CD1c-positive myeloid dendritic cell (primary cell): ENCODE measurements at regions not wholly inside any gene's neighbourhood (a gene's known extent, or its start where the extent isn't known, plus 50 kb on each side); places are given as distances from the start of the nearest gene placed in this dataset.
"Not testable (repeated sequence)": the region's sequence is repeated elsewhere in the genome, so short reads cannot be mapped to it uniquely, and the experiment has no call there.

Experiments used
- DNase-seq: peaks from one replicate; pipeline ENCODE4 v3.0.0-alpha.2; 2016; ENCODE audit errors: extremely low spot score

- no peak for DNase-seq
Observed at GRCh38 chr3:89533275-89533674, 425.9 kb downstream of the EPHA3 start.

GRCh38 chr3:89554587-89554986 is 447.2 kb downstream of the EPHA3 start:
- not testable (repeated sequence) for DNase-seq

GRCh38 chr3:89558711-89559110 is 451.3 kb downstream of the EPHA3 start:
- no peak for DNase-seq

- DNase-seq: no peak
Observed at GRCh38 chr3:89560568-89560967, 453.1 kb downstream of the EPHA3 start.

- DNase-seq: no peak
Observed at GRCh38 chr3:89562373-89562772, 455.0 kb downstream of the EPHA3 start.

- DNase-seq: no peak
Observed at GRCh38 chr3:89565098-89565497, 457.7 kb downstream of the EPHA3 start.

- no peak for DNase-seq
Observed at GRCh38 chr3:89570465-89570864, 463.0 kb downstream of the EPHA3 start.

GRCh38 chr3:89571298-89571697 is 463.9 kb downstream of the EPHA3 start:
- no peak for DNase-seq

- DNase-seq: no peak
Observed at GRCh38 chr3:89571707-89572106, 464.3 kb downstream of the EPHA3 start.

GRCh38 chr3:89572261-89572660 is 464.8 kb downstream of the EPHA3 start:
- DNase-seq: no peak

GRCh38 chr3:89576417-89576816 is 469.0 kb downstream of the EPHA3 start:
- no peak for DNase-seq

GRCh38 chr3:89577637-89578530 is 470.5 kb downstream of the EPHA3 start:
- no peak for DNase-seq

GRCh38 chr3:89580859-89581258 is 473.4 kb downstream of the EPHA3 start:
- DNase-seq: no peak

GRCh38 chr3:89584398-89584797 is 477.0 kb downstream of the EPHA3 start:
- no peak for DNase-seq

- no peak for DNase-seq
Observed at GRCh38 chr3:89586256-89586655, 478.8 kb downstream of the EPHA3 start.

- DNase-seq: no peak
Observed at GRCh38 chr3:89586676-89587075, 479.3 kb downstream of the EPHA3 start.

GRCh38 chr3:89606151-89606550 is 498.7 kb downstream of the EPHA3 start:
- no peak for DNase-seq

GRCh38 chr3:89612027-89612426 is 504.6 kb downstream of the EPHA3 start:
- DNase-seq: no peak

GRCh38 chr3:89613241-89613640 is 505.8 kb downstream of the EPHA3 start:
- no peak for DNase-seq

- DNase-seq: no peak
Observed at GRCh38 chr3:89617706-89618105, 510.3 kb downstream of the EPHA3 start.

- no peak for DNase-seq
Observed at GRCh38 chr3:89619263-89619662, 511.8 kb downstream of the EPHA3 start.

GRCh38 chr3:89622063-89622700 is 514.8 kb downstream of the EPHA3 start:
- no peak for DNase-seq

GRCh38 chr3:89624494-89624893 is 517.1 kb downstream of the EPHA3 start:
- no peak for DNase-seq
